Liver (tissue), 8 donors: ENCODE measurements at regions not wholly inside any gene's neighbourhood (a gene's known extent, or its start where the extent isn't known, plus 50 kb on each side); places are given as distances from the start of the nearest gene placed in this dataset.

Experiments
- DNase-seq: peaks from one replicate; pipeline ENCODE4 v3.0.0-alpha.2; 2017; ENCODE audit warnings: low spot score
- H3K27ac ChIP-seq, 2 donors: one replicate each; pipeline ENCODE4 v1.7.0; 2013; ENCODE audit warnings: inconsistent platforms in 2 of 2, low read length in 2 of 2, control low read depth in 1 of 2, low read depth in 1 of 2, mild to moderate bottlenecking in 1 of 2
- H3K27me3 ChIP-seq, 4 donors: one replicate each; pipeline versions ENCODE4 v1.6.1 to v1.7.0; 2013; ENCODE audit warnings: low read length in 3 of 4, inconsistent platforms in 1 of 4, mild to moderate bottlenecking in 1 of 4, moderate library complexity in 1 of 4; ENCODE audit not compliant: control insufficient read depth in 4 of 4, insufficient read depth in 4 of 4
- H3K36me3 ChIP-seq, 4 donors: one replicate each; pipeline versions ENCODE4 v1.6.1 to v1.7.0; 2013; ENCODE audit warnings: low read length in 3 of 4, mild to moderate bottlenecking in 3 of 4, low read depth in 1 of 4, moderate library complexity in 1 of 4; ENCODE audit not compliant: control insufficient read depth in 4 of 4, insufficient read depth in 3 of 4
- H3K4me1 ChIP-seq, 4 donors: one replicate each; pipeline versions ENCODE4 v1.6.1 to v1.7.0; 2013; ENCODE audit warnings: low read length in 3 of 4, mild to moderate bottlenecking in 3 of 4, moderate library complexity in 1 of 4; ENCODE audit not compliant: control insufficient read depth in 4 of 4, insufficient read depth in 4 of 4
- H3K4me3 ChIP-seq, 3 donors: one replicate each; pipeline versions ENCODE4 v1.6.1 to v1.7.0; 2013; ENCODE audit warnings: low read length in 3 of 3, control low read depth in 1 of 3, low read depth in 1 of 3, mild to moderate bottlenecking in 1 of 3
- H3K9ac ChIP-seq, 2 donors: one replicate each; pipeline ENCODE4 v1.7.0; 2013; ENCODE audit warnings: low read length in 2 of 2, mild to moderate bottlenecking in 2 of 2, moderate library complexity in 2 of 2, control low read depth in 1 of 2, low read depth in 1 of 2
- H3K9me3 ChIP-seq, 4 donors: one replicate each; pipeline versions ENCODE4 v1.6.1 to v1.7.0; 2013; ENCODE audit warnings: low read length in 3 of 4; ENCODE audit not compliant: control insufficient read depth in 4 of 4
- EGR1 ChIP-seq, 2 donors: IDR thresholded peaks; 2 replicates each; pipeline ENCODE4 v1.6.1; 2016 to 2018; ENCODE audit warnings: antibody characterized with exemption in 2 of 2, low read depth in 2 of 2
- FOXA1 ChIP-seq: IDR thresholded peaks from 2 replicates; pipeline ENCODE4 v1.6.1; 2016; ENCODE audit warnings: antibody characterized with exemption
- FOXA2 ChIP-seq: IDR thresholded peaks from 2 replicates; pipeline ENCODE4 v1.6.1; 2016; ENCODE audit warnings: antibody characterized with exemption
- GABPA ChIP-seq, 2 donors: IDR thresholded peaks in 1 of 2; conservative IDR thresholded peaks in 1 of 2; 2 replicates each; pipeline ENCODE4 v1.6.1; 2016; ENCODE audit warnings: antibody characterized with exemption in 2 of 2, mild to moderate bottlenecking in 1 of 2, moderate library complexity in 1 of 2
- HNF4A ChIP-seq, 2 donors: conservative IDR thresholded peaks; 2 replicates each; pipeline ENCODE4 v1.6.1; 2016; ENCODE audit warnings: antibody characterized with exemption in 2 of 2, mild to moderate bottlenecking in 2 of 2
- HNF4G ChIP-seq: IDR thresholded peaks from 2 replicates; pipeline ENCODE4 v1.6.1; 2016; ENCODE audit warnings: antibody characterized with exemption
- JUND ChIP-seq, 2 donors: IDR thresholded peaks; 2 replicates each; pipeline ENCODE4 v1.6.1; 2016; ENCODE audit warnings: antibody characterized with exemption in 2 of 2
- NR2F2 ChIP-seq: IDR thresholded peaks from 2 replicates; pipeline ENCODE4 v1.6.1; 2016; ENCODE audit warnings: antibody characterized with exemption
- RAD21 ChIP-seq, 2 donors: IDR thresholded peaks; 2 replicates each; pipeline ENCODE4 v1.6.1; 2016; ENCODE audit warnings: antibody characterized with exemption in 2 of 2, mild to moderate bottlenecking in 2 of 2
- RXRA ChIP-seq, 2 donors: IDR thresholded peaks; 2 replicates each; pipeline ENCODE4 v1.6.1; 2017 to 2018; ENCODE audit warnings: antibody characterized with exemption in 2 of 2, mild to moderate bottlenecking in 1 of 2
- SP1 ChIP-seq: IDR thresholded peaks from 2 replicates; pipeline ENCODE4 v1.6.1; 2018; ENCODE audit warnings: antibody characterized with exemption, mild to moderate bottlenecking
- TAF1 ChIP-seq: conservative IDR thresholded peaks from 2 replicates; pipeline ENCODE4 v1.6.1; 2016; ENCODE audit warnings: antibody characterized with exemption, mild to moderate bottlenecking
- YY1 ChIP-seq: IDR thresholded peaks from 2 replicates; pipeline ENCODE4 v1.6.1; 2016; ENCODE audit warnings: antibody characterized with exemption, mild to moderate bottlenecking
- WGBS: extraction: QIAGEN DNeasy Blood & Tissue Kit; methylation state at CpG from one replicate; pipeline ENCODE4 v1.1.7; 2013; 5-methylcytosine and 5-hydroxymethylcytosine counted together
- TF ChIP-seq, protein P1 (sequence below): IDR thresholded peaks from 2 replicates; pipeline ENCODE4 v1.6.1; 2016; ENCODE audit warnings: antibody characterized with exemption
- TF ChIP-seq, protein P2 (sequence below): IDR thresholded peaks from 2 replicates; pipeline ENCODE4 v1.6.1; 2016; ENCODE audit warnings: antibody characterized with exemption, mild to moderate bottlenecking
- TF ChIP-seq, protein P3 (sequence below): IDR thresholded peaks from 2 replicates; pipeline ENCODE4 v1.6.1; 2016; ENCODE audit warnings: antibody characterized with exemption
- TF ChIP-seq, protein P4 (sequence below): IDR thresholded peaks from 2 replicates; pipeline ENCODE4 v1.6.1; 2016; ENCODE audit warnings: antibody characterized with exemption
- TF ChIP-seq, protein P5 (sequence below): fragments of 150-350 bp; IDR thresholded peaks from 2 replicates; pipeline ENCODE4 v1.5.1; 2017; ENCODE audit warnings: improper control_type of control experiment, low read depth, low read length; ENCODE audit not compliant: missing input control
- donor health status: healthy.
- donor health status: healthy.
- donor health status: healthy.
- donor health status: healthy.
- donor health status: healthy.

DNA sequence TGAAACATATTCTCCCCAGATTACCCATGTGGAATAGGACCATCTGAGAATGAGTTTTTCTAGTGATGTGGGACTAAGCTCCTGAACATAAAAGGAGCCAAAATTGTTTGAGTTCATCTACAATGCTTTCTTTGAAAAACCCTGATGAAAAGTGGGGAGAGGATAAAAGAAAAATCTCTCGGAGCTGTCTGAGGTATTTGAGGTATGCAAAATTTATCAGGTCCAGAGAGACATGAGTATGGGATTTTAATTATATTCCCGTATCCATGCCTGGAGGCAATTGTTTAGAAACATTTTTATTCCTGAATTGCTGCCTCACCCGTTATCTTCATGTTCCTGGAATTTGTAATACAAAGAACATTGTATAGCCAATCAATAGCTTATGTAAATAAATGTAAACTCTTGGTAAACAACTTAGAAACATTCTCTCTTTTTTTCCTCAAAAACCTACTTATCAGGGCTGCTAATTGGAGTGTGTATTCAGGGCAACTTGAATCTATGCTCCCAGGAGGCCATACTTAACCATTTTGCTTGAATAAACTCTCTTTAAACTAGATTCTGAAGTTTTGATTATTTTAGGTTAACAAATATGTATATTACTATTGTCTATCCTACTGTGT lies 109.3 kb upstream of the OLFM3 start:
- Histone ChIP-seq H3K27ac (no peak overlapping the region), H3K4me3 (no peak overlapping the region), H3K4me1 (no peaks in the 10 kb centered on the region), H3K9me3 (no peaks in the 10 kb centered on the region), H3K9ac (no peak overlapping the region), H3K27me3 (no peaks in the 10 kb centered on the region), H3K36me3 (no peaks in the 10 kb centered on the region)
- TF ChIP-seq HNF4G = no peak
- TF ChIP-seq YY1 = no peak
- no peak for TF ChIP-seq TAF1
- no peak for TF ChIP-seq SP1
- no peak for TF ChIP-seq FOXA1
- TF ChIP-seq, protein P1, sequence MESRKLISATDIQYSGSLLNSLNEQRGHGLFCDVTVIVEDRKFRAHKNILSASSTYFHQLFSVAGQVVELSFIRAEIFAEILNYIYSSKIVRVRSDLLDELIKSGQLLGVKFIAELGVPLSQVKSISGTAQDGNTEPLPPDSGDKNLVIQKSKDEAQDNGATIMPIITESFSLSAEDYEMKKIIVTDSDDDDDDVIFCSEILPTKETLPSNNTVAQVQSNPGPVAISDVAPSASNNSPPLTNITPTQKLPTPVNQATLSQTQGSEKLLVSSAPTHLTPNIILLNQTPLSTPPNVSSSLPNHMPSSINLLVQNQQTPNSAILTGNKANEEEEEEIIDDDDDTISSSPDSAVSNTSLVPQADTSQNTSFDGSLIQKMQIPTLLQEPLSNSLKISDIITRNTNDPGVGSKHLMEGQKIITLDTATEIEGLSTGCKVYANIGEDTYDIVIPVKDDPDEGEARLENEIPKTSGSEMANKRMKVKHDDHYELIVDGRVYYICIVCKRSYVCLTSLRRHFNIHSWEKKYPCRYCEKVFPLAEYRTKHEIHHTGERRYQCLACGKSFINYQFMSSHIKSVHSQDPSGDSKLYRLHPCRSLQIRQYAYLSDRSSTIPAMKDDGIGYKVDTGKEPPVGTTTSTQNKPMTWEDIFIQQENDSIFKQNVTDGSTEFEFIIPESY = no peak
- TF ChIP-seq, protein P2, sequence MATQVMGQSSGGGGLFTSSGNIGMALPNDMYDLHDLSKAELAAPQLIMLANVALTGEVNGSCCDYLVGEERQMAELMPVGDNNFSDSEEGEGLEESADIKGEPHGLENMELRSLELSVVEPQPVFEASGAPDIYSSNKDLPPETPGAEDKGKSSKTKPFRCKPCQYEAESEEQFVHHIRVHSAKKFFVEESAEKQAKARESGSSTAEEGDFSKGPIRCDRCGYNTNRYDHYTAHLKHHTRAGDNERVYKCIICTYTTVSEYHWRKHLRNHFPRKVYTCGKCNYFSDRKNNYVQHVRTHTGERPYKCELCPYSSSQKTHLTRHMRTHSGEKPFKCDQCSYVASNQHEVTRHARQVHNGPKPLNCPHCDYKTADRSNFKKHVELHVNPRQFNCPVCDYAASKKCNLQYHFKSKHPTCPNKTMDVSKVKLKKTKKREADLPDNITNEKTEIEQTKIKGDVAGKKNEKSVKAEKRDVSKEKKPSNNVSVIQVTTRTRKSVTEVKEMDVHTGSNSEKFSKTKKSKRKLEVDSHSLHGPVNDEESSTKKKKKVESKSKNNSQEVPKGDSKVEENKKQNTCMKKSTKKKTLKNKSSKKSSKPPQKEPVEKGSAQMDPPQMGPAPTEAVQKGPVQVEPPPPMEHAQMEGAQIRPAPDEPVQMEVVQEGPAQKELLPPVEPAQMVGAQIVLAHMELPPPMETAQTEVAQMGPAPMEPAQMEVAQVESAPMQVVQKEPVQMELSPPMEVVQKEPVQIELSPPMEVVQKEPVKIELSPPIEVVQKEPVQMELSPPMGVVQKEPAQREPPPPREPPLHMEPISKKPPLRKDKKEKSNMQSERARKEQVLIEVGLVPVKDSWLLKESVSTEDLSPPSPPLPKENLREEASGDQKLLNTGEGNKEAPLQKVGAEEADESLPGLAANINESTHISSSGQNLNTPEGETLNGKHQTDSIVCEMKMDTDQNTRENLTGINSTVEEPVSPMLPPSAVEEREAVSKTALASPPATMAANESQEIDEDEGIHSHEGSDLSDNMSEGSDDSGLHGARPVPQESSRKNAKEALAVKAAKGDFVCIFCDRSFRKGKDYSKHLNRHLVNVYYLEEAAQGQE = no peak
- no peak for TF ChIP-seq HNF4A (conservative IDR thresholded peaks at IDR 0.05)
- TF ChIP-seq, protein P3, sequence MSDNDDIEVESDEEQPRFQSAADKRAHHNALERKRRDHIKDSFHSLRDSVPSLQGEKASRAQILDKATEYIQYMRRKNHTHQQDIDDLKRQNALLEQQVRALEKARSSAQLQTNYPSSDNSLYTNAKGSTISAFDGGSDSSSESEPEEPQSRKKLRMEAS = no peak
- TF ChIP-seq EGR1 (IDR thresholded peaks at IDR 0.05; ENCODE audit: low read depth in 2 of 2) = no peak
- no peak for TF ChIP-seq RAD21 (IDR thresholded peaks at IDR 0.05)
- TF ChIP-seq, protein P4, sequence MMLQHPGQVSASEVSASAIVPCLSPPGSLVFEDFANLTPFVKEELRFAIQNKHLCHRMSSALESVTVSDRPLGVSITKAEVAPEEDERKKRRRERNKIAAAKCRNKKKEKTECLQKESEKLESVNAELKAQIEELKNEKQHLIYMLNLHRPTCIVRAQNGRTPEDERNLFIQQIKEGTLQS = no peak
- TF ChIP-seq, protein P5, sequence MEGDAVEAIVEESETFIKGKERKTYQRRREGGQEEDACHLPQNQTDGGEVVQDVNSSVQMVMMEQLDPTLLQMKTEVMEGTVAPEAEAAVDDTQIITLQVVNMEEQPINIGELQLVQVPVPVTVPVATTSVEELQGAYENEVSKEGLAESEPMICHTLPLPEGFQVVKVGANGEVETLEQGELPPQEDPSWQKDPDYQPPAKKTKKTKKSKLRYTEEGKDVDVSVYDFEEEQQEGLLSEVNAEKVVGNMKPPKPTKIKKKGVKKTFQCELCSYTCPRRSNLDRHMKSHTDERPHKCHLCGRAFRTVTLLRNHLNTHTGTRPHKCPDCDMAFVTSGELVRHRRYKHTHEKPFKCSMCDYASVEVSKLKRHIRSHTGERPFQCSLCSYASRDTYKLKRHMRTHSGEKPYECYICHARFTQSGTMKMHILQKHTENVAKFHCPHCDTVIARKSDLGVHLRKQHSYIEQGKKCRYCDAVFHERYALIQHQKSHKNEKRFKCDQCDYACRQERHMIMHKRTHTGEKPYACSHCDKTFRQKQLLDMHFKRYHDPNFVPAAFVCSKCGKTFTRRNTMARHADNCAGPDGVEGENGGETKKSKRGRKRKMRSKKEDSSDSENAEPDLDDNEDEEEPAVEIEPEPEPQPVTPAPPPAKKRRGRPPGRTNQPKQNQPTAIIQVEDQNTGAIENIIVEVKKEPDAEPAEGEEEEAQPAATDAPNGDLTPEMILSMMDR = no peak
- TF ChIP-seq NR2F2 = no peak
- TF ChIP-seq FOXA2 = no peak
- TF ChIP-seq JUND (IDR thresholded peaks at IDR 0.05) = no peak
- TF ChIP-seq RXRA (IDR thresholded peaks at IDR 0.05) = no peak
- no peak for TF ChIP-seq GABPA (IDR thresholded peaks at IDR 0.05 in 1 of 2, conservative IDR thresholded peaks at IDR 0.05 in 1 of 2)
- WGBS = 28% methylated on average over 3 of the region's 3 CpGs
- no peak for DNase-seq
